MM.1S (cell line): ENCODE measurements at regions not wholly inside any gene's neighbourhood (a gene's known extent, or its start where the extent isn't known, plus 50 kb on each side); places are given as distances from the start of the nearest gene placed in this dataset.

Experiments
- DNase-seq: peaks from one replicate; pipeline ENCODE4 v3.0.0-alpha.2; 2015
- H2AFZ ChIP-seq: fragments of 300-600 bp; sonication (generic); 2 replicates; pipeline ENCODE4 v1.6.0; 2016; ENCODE audit warnings: antibody characterized with exemption, low read length
- H3F3A ChIP-seq: fragments of 300-600 bp; sonication (generic); 2 replicates; pipeline ENCODE4 v1.6.1; 2016; ENCODE audit warnings: mild to moderate bottlenecking, antibody characterized with exemption, low read length, moderate library complexity, mixed read lengths; ENCODE audit not compliant: insufficient read depth
- H3K27ac ChIP-seq: fragments of 300-600 bp; sonication (generic); 2 replicates; pipeline ENCODE4 v1.5.1; 2016; ENCODE audit warnings: mild to moderate bottlenecking, low read length
- H3K27me3 ChIP-seq: fragments of 300-600 bp; sonication (generic); replicated peaks from 2 replicates; pipeline ENCODE4 v1.6.0; 2016; ENCODE audit warnings: low read length; ENCODE audit not compliant: insufficient read depth
- H3K36me3 ChIP-seq: fragments of 300-600 bp; sonication (generic); replicated peaks from 2 replicates; pipeline ENCODE4 v1.6.1; 2016; ENCODE audit warnings: mild to moderate bottlenecking, low read length, mixed read lengths; ENCODE audit not compliant: insufficient read depth
- H3K4me1 ChIP-seq: fragments of 300-600 bp; sonication (generic); 2 replicates; pipeline ENCODE4 v1.6.1; 2016; ENCODE audit warnings: low read length, mixed read lengths
- H3K4me2 ChIP-seq: fragments of 300-600 bp; sonication (generic); 2 replicates; pipeline ENCODE4 v1.6.0; 2016; ENCODE audit warnings: low read depth, low read length
- H3K4me3 ChIP-seq: fragments of 300-600 bp; sonication (generic); 2 replicates; pipeline ENCODE4 v1.5.1; 2016; ENCODE audit warnings: low read length, mixed read lengths
- H3K79me2 ChIP-seq: fragments of 300-600 bp; sonication (generic); 2 replicates; pipeline ENCODE4 v1.6.1; 2016; ENCODE audit warnings: mixed run types, low read length, mixed read lengths
- H3K9ac ChIP-seq: fragments of 300-600 bp; sonication (generic); 2 replicates; pipeline ENCODE4 v1.6.1; 2016; ENCODE audit warnings: low read length, mixed read lengths
- H3K9me2 ChIP-seq: fragments of 300-600 bp; sonication (generic); replicated peaks from 2 replicates; pipeline ENCODE4 v1.6.1; 2016; ENCODE audit warnings: mild to moderate bottlenecking, low read length, mixed read lengths; ENCODE audit not compliant: insufficient read depth
- H3K9me3 ChIP-seq: fragments of 300-600 bp; sonication (generic); replicated peaks from 2 replicates; pipeline ENCODE4 v1.6.1; 2016; ENCODE audit warnings: mild to moderate bottlenecking, low read length, mixed read lengths; ENCODE audit not compliant: insufficient read depth
- H4K20me1 ChIP-seq: fragments of 300-600 bp; sonication (generic); 2 replicates; pipeline ENCODE4 v1.6.1; 2016; ENCODE audit warnings: mild to moderate bottlenecking, low read length, moderate library complexity, mixed read lengths; ENCODE audit not compliant: insufficient read depth
- EZH2 ChIP-seq: fragments of 300-600 bp; sonication (generic); optimal IDR thresholded peaks from 2 replicates; pipeline ENCODE3; 2017; ENCODE audit warnings: low read depth, mild to moderate bottlenecking, antibody characterized with exemption, low read length, mixed read lengths
- EZH2phosphoT487 ChIP-seq: fragments of 300-600 bp; sonication (generic); IDR thresholded peaks from 2 replicates; pipeline ENCODE4 v1.6.1; 2018; ENCODE audit warnings: antibody characterized with exemption, low read length
- TF ChIP-seq, protein P1 (sequence below): fragments of 300-600 bp; sonication (generic); IDR thresholded peaks from 2 replicates; pipeline ENCODE4 v1.5.1; 2016; ENCODE audit warnings: antibody characterized with exemption, low read length, mixed read lengths

DNA sequence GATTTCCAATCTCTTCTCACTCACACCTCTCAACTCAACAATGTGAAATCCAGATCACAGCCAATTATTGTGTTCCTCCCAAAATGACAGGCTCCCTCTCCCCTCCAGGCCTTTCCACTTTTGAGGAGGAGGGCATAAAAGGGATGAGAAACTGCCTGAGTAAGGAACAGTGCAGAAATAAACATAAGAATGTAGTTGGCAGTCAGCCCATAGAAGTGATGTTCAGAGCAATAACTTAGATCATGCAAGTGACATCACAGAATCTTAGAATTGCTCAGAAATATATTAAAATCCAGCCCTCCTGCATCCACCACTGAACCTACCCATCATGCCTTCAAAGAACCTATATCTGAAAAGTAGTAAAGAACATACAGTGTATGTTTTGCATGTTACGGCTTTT lies 299.4 kb upstream of the GADL1 start:
- no peak for DNase-seq
- Histone ChIP-seq H3K9me2 (no peaks in the 10 kb centered on the region), H3K4me2 (no peak overlapping the region), H3K9ac (no peak overlapping the region), H3K9me3 (no peaks in the 10 kb centered on the region), H4K20me1 (no peaks in the 10 kb centered on the region), H3K27ac (no peak overlapping the region), H3K36me3 (no peaks in the 10 kb centered on the region), H3K4me3 (no peak overlapping the region), H3K27me3 (no peaks in the 10 kb centered on the region), H3K4me1 (no peaks in the 10 kb centered on the region), H3F3A (no peaks in the 10 kb centered on the region), H2AFZ (no peak overlapping the region), H3K79me2 (no peaks in the 10 kb centered on the region)
- TF ChIP-seq, protein P1, sequence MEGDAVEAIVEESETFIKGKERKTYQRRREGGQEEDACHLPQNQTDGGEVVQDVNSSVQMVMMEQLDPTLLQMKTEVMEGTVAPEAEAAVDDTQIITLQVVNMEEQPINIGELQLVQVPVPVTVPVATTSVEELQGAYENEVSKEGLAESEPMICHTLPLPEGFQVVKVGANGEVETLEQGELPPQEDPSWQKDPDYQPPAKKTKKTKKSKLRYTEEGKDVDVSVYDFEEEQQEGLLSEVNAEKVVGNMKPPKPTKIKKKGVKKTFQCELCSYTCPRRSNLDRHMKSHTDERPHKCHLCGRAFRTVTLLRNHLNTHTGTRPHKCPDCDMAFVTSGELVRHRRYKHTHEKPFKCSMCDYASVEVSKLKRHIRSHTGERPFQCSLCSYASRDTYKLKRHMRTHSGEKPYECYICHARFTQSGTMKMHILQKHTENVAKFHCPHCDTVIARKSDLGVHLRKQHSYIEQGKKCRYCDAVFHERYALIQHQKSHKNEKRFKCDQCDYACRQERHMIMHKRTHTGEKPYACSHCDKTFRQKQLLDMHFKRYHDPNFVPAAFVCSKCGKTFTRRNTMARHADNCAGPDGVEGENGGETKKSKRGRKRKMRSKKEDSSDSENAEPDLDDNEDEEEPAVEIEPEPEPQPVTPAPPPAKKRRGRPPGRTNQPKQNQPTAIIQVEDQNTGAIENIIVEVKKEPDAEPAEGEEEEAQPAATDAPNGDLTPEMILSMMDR = no peak
- TF ChIP-seq EZH2phosphoT487 (no peak), EZH2 (no peak)

DNA sequence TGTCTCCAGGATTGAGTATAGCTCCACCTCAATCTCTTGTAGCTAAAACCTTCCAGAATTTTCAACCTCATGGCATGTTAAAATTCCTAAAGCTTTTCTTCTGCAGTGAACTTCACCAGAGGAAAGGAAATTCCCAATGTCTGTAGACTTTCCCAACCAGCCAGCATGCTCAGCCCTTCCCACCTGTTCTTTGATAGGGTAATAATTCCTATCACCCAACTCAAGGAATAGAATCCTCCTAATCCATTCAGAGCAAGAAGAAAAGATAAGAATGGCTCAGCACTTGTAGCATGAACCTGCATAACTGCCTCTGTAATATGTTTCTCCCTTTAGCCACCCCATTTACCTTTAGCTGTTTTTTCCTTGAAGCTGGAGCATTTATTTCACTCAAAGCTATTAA lies 301.8 kb upstream of the GADL1 start:
- Histone ChIP-seq H4K20me1 (no peaks in the 10 kb centered on the region), H3K9ac (no peak overlapping the region), H3K9me3 (no peaks in the 10 kb centered on the region), H3F3A (no peaks in the 10 kb centered on the region), H3K4me1 (no peaks in the 10 kb centered on the region), H3K27me3 (no peaks in the 10 kb centered on the region), H3K27ac (no peak overlapping the region), H3K36me3 (no peaks in the 10 kb centered on the region), H3K4me2 (no peak overlapping the region), H3K79me2 (no peaks in the 10 kb centered on the region), H3K4me3 (no peak overlapping the region), H2AFZ (no peak overlapping the region), H3K9me2 (no peaks in the 10 kb centered on the region)
- TF ChIP-seq EZH2 (no peak), EZH2phosphoT487 (no peak)
- TF ChIP-seq, protein P1 = no peak
- DNase-seq = no peak

DNA sequence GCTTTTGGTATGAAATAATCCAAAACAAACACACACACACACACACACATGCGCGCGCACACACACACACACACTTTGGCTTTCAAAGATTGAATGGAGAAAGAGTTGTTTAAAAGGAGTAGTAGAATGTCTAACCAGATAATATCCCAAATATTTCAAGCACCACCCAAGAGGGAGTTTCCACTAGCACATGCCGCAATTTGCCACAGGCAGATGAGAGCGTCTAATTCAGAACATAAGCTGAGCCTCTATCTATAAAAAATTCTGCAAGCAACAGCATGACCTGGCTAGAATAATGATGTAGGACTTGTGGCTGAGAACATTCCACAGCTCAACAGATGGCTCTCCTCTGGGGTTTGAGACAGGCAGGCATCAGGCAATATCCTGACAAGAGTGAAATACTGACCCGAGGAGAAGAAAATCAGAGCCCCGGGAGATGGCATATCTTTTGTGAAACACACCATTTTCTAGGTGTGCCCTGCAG lies 302.5 kb upstream of the GADL1 start:
- Histone ChIP-seq H3K79me2 (no peaks in the 10 kb centered on the region), H3K27me3 (no peaks in the 10 kb centered on the region), H4K20me1 (no peaks in the 10 kb centered on the region), H3K9ac (no peak overlapping the region), H3K4me1 (no peaks in the 10 kb centered on the region), H3K9me2 (no peaks in the 10 kb centered on the region), H3K27ac (no peak overlapping the region), H3F3A (no peaks in the 10 kb centered on the region), H3K36me3 (no peaks in the 10 kb centered on the region), H3K9me3 (no peaks in the 10 kb centered on the region), H3K4me3 (no peak overlapping the region), H3K4me2 (no peak overlapping the region), H2AFZ (no peak overlapping the region)
- TF ChIP-seq, protein P1 = no peak
- TF ChIP-seq EZH2 = no peak
- TF ChIP-seq EZH2phosphoT487 = no peak
- DNase-seq = no peak
